VCaP (cell line): ENCODE measurements at regions not wholly inside any gene's neighbourhood (a gene's known extent, or its start where the extent isn't known, plus 50 kb on each side); places are given as distances from the start of the nearest gene placed in this dataset.

Source experiments
- H3K27ac ChIP-seq: fragments of 450-650 bp; 2 replicates; pipeline ENCODE4 v1.5.1; 2017
- TF ChIP-seq, protein P1 (sequence below): fragments of 450-650 bp; conservative IDR thresholded peaks from 2 replicates; pipeline ENCODE4 v1.5.1; 2017; ENCODE audit warnings: mild to moderate bottlenecking, moderate library complexity

DNA sequence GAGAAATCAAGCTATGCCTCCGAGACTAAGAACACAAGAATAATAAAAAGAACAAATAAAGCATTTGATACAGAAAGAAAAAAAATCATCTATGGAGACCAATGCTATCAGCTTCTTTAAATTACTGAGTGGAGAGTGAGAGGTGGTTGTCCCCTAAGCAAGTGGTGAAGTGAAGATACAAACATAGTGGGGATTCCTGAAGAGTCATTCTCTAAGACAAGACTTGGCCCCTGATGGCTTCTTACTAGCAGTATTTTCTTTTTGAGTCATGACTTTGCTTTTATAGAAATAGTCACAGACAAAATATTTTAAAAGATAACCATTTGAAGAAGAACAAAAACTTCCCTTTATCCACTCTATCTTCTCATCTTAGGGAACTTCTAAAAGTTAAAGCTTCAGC is 261.4 kb upstream of the PRDM1 start:
- no peak overlapping the region for H3K27ac ChIP-seq
- TF ChIP-seq, protein P1, sequence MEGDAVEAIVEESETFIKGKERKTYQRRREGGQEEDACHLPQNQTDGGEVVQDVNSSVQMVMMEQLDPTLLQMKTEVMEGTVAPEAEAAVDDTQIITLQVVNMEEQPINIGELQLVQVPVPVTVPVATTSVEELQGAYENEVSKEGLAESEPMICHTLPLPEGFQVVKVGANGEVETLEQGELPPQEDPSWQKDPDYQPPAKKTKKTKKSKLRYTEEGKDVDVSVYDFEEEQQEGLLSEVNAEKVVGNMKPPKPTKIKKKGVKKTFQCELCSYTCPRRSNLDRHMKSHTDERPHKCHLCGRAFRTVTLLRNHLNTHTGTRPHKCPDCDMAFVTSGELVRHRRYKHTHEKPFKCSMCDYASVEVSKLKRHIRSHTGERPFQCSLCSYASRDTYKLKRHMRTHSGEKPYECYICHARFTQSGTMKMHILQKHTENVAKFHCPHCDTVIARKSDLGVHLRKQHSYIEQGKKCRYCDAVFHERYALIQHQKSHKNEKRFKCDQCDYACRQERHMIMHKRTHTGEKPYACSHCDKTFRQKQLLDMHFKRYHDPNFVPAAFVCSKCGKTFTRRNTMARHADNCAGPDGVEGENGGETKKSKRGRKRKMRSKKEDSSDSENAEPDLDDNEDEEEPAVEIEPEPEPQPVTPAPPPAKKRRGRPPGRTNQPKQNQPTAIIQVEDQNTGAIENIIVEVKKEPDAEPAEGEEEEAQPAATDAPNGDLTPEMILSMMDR, result no peak

DNA sequence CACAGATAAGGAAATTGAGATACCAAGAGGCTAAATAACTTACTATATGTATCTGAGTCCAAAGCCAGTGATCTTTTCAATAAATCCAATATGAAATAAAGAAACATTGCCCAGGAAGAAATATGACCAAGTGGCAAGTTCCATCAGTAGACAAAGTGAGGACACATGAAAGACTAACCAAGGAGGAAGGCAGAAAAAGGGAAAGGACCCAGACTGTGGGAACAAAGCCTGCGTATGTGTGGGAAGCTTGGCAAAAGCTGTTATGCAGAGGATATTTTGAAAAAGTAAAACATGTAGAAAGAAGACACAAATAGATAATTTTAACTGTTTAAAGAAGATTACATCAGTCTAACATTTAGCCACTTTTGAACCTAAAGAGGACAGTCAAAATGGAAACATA is 264.4 kb upstream of the PRDM1 start:
- TF ChIP-seq, protein P1, result no peak
- H3K27ac ChIP-seq, result no peak overlapping the region

DNA sequence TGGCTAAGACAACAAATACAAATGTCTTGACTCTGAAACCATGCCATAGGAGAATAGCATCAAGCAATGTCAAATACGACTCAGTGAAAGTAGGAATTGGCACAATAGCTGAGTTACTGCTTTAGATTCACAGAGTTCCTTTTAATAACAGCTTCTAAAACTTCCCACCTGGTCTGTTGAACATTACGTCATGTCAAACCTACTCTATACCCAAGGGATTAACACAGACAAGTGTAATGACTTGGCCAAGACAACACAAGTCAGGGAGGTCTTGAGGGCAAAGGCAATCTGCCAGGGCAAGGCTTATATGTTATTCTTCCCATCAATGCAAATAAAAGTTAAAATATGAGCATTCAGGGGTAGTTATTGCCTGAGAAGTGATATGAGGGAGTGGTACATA is 265.1 kb upstream of the PRDM1 start:
- TF ChIP-seq, protein P1, result no peak
- H3K27ac ChIP-seq, result no peak overlapping the region

DNA sequence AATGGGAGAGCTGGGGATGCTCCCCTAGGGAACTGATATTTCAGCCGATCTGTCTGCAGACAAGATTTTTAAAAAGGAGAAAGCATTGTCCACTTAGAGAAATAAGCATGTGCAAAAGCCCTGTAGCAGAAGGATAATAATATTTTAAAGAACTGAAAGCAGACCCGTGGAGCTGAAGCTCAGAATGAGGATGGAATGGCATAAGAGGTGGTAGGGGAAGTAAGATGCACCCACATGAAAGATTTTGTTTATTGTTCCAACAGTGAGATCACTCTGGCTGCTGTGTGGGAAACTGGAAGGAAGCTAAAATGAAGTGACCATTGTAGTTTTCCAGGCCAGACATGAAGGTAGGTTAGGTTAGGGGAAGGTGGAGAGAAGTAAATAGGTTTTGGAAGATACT is 266.4 kb upstream of the PRDM1 start:
- TF ChIP-seq, protein P1, result no peak
- H3K27ac ChIP-seq, result no peak overlapping the region

- TF ChIP-seq, protein P1, result no peak
- no peak overlapping the region for H3K27ac ChIP-seq
Measured at GRCh38 chr6:105818505-105818904, 267.6 kb upstream of the PRDM1 start.

- no peak overlapping the region for H3K27ac ChIP-seq
- TF ChIP-seq, protein P1, result no peak
Measured at GRCh38 chr6:105817961-105818360, 268.2 kb upstream of the PRDM1 start.

DNA sequence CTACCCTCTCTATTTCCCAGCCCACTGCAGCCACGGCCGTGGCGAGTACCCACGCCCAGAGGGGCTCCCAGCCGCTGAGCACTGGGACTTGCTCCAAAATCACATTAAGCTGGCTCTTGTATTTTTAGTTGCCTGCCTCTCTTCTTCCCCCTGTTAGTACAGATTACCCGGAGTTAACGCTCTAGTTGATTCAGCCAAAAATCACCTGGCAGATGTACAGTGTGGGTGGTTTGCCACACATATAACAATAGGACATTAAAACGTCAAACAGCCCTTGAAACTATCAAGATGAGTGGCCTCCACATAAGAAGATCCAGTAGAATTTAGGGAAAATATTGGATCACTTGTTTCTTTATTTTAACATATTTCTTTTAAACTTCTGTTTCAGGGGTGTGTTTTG is 268.8 kb upstream of the PRDM1 start:
- TF ChIP-seq, protein P1, result no peak
- no peak overlapping the region for H3K27ac ChIP-seq

DNA sequence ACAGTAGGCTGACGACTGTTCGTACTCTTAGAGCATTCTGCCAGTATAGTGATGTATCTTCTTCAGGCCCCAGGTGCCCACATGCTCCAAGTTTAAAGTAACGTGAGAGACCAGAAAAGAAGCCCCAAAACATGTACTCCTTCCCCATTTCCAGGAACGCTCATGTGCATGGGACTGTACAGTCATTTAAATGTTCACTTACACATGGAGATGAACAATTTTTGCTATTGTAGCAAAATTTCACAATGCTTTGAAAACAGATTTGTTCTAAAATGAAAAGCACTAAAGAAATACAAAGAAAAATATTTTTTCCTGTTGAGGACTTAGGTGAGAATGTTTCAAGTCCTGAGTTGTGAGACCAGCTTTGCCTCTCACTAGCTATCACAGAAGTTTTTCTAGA is 269.3 kb upstream of the PRDM1 start:
- H3K27ac ChIP-seq, result no peak overlapping the region
- TF ChIP-seq, protein P1, result no peak
